ENCODE measurements at regions not wholly inside any gene's neighbourhood (a gene's known extent, or its start where the extent isn't known, plus 50 kb on each side); places are given as distances from the start of the nearest gene placed in this dataset.
"Not testable (repeated sequence)": the region's sequence is repeated elsewhere in the genome, so short reads cannot be mapped to it uniquely, and the experiment has no call there.

- DNase-seq, result no peak
Observed at GRCh38 chr2:102871707-102872106, 109.9 kb downstream of the TMEM182 start.

- no peak for DNase-seq
Observed at GRCh38 chr2:102872388-102872787, 110.6 kb downstream of the TMEM182 start.

DNA sequence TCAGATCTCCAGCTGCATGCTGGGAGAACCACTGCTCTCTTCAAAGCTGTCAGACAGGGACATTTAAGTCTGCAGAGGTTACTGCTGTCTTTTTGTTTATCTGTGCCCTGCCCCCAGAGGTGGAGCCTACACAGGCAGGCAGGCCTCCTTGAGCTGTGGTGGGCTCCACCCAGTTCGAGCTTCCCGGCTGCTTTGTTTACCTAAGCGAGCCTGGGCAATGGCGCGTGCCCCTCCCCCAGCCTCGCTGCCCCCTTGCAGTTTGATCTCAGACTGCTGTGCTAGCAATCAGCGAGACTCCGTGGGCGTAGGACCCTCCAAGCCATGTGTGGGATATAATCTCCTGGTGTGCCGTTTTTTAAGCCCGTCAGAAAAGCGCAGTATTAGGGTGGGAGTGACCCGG lies 117.7 kb downstream of the TMEM182 start:
- not testable (repeated sequence) for DNase-seq

GRCh38 chr2:102880731-102881130 lies 118.9 kb downstream of the TMEM182 start:
- no peak for DNase-seq

GRCh38 chr2:102886216-102886893 lies 124.5 kb downstream of the TMEM182 start:
- no peak for DNase-seq

GRCh38 chr2:102888514-102888913 lies 126.7 kb downstream of the TMEM182 start:
- DNase-seq, result no peak

- no peak for DNase-seq
Observed at GRCh38 chr2:102891296-102891695, 129.5 kb downstream of the TMEM182 start.

DNA sequence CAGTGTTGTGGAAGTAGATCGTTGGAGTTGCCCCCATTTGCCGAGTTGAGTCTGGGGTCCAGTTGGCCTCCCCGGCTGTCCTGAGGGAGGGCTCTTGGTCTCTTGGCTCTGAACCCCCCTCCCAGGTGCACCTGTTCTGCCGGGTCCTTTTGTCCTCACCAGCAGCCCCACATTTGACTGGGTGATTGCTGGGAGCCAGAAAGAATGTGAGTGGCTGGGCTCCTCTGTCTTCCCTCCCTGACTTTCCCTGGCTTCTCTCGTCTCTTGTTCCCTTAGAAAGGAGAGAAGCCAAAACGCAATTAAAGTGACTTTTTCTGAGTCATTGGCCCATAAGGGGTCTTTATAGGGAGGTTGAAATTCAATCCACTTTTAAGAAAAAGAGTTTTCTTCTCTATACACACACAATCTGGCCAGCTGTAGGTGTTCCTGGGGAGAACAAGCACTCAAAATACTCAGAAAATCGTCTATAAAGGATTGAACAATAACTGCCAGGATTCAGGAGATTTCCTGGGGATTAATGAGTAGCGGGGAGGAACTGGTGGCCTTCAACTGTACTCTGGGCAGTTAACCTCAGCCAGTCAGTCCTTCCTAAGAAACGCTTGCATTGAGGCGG lies 131.0 kb downstream of the TMEM182 start:
- DNase-seq, result peak; percentile 0

DNA sequence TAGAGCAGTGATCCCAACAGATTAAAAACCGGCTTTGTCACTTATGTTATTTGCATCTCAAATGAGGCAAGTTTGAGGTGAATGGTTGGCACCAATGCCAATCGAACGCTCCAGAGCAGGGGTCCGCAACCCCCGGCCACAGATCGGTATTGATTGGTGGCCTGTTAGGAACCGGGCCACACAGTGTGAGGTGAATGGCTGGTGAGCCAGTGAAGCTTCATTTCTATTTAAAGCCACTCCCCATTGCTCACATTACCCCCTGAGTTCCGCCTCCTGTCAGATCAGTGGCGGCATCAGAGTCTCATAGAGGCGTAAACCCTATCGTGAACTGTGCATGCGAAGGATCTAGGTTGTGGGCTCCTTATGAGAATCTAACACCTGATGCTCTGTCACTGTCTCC lies 132.0 kb downstream of the TMEM182 start:
- DNase-seq, result no peak

GRCh38 chr2:102895376-102895775 lies 133.5 kb downstream of the TMEM182 start:
- DNase-seq, result no peak

DNA sequence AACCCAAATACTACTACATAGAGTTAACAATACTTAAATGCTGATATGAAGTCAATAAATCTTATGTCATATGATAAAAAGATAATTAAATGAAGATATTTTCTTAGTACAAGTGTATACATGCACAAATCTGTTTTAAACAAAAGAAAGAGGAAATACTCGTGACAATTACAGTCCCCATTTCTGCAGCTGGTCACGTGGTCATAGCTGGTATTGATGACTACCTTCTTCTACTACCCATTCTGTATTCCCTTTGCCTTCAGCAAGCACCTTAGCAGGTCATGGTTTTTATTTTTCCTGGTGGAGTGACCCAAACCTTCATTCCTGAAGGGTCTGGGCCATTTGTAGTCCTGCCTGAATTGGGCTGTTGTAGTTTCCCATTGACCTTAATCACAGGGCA lies 147.4 kb downstream of the TMEM182 start:
- not testable (repeated sequence) for DNase-seq

DNA sequence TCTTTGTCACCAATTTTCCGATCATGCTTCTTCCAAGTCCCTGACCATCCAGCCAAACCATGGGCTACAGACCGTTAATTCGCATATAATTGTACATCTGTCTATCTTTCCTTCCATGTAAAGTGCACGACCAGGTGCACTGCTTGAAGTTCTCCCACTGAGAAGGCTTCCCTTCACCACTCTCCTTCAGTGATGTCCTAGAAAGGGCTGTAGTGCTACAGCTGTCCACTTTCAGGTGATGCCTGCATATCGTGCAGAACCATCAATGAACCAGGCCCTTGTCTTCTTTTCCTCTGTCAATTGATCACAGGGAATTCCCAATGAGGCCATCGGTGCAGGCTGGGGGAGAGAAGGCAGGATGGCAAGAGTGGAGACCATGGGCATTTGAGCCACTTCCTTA lies 148.9 kb downstream of the TMEM182 start:
- DNase-seq, result no peak

DNA sequence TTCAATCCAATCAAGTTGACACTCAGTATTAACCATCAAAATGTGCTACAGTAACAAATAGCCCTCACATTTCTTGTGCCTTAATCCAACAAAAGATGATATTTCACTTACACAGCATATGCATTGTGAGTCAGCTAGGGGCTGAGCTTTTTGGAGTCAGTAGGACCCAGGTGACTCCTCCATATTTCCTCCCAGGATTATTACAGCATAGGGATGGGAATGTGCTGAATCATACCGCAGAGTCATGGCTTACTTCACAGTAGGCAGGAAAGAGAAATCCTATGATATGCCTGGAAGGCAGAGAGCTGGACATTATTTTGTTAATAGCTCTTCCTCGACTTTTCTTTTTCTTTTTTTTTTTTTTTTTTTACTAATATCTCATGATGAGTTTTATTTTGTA lies 153.3 kb downstream of the TMEM182 start:
- DNase-seq, result no peak

DNA sequence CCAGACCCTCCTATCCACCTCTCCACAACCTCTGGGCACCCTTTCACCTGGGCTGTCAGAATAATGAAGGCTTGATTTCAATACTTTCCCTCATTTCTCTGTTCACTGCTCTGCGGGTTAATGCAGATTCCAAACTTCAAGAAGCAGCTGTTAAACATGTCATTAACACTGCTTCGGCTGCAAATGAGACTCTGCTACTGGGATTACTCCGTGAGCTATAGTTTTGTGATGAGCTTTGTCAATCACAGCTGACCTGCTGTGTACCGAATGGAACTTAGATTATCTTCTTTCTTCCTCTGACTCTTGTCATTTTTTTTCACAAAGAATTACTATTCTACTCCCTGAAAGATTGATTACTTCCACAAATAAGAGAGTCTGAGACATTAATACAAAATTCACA lies 160.5 kb downstream of the TMEM182 start:
- DNase-seq, result no peak

DNA sequence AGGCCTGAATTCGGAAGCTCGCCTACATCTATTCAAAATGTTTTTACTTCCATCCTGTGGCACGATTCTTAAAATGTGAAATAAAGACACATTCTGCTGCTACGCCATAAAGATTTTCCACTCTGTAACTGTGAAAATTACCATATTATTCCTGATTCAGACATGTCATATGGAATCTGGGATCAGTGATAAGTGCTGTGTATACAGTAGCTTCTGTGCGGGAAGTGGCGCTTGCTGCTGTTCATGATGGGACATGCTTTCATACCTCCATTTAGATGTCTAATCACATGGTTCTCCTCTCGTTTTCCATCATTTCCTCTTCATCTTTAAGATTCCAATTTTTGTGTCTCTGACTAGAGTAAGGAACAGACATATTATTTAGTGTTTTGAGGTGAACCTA lies 163.2 kb downstream of the TMEM182 start:
- DNase-seq, result no peak

GRCh38 chr2:102927854-102928267 lies 166.0 kb downstream of the TMEM182 start:
- DNase-seq, result no peak

DNA sequence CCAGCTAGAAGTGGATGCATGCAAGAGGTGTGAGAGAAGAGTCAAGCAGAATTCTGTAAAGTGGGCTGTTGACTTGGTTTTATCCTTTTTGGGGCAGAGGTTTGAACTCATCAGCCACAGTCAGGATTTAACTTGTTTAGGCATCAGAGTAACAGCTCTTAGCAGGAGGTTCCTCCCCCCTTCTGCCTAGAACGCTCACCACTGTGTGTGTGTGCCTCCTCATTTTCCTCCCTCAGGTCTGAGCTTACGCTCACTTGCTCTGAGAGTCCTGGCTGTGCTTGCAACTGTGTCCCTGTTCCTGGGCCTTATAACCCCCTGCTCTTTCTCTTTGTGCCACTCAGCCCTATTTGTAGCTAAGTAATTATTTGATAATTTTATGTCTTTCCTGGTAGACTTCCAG lies 167.9 kb downstream of the TMEM182 start:
- DNase-seq, result no peak

- DNase-seq, result no peak
Observed at GRCh38 chr2:102932501-102932900, 170.7 kb downstream of the TMEM182 start.

- DNase-seq, result no peak
Observed at GRCh38 chr2:102939207-102939606, 177.4 kb downstream of the TMEM182 start.

- no peak for DNase-seq
Observed at GRCh38 chr2:102940684-102941083, 178.9 kb downstream of the TMEM182 start.

DNA sequence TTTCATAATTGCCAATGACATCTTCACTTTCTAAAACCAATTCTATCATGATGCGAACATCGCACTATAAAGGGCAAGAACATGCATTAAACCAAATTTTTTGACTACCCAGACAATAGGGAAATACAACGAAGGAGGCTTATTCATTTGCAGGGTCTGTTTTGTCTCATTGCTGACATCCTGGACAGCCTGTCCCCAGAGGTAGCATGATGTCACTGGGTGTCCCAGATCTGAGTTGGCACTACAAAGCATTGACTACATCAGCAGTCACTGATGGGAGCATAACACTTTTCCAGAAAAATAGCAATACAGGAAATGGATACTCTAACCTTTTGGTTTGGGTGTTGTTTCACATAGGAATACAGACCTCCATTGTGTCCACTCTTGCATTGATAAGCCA lies 180.3 kb downstream of the TMEM182 start:
- DNase-seq, result no peak

DNA sequence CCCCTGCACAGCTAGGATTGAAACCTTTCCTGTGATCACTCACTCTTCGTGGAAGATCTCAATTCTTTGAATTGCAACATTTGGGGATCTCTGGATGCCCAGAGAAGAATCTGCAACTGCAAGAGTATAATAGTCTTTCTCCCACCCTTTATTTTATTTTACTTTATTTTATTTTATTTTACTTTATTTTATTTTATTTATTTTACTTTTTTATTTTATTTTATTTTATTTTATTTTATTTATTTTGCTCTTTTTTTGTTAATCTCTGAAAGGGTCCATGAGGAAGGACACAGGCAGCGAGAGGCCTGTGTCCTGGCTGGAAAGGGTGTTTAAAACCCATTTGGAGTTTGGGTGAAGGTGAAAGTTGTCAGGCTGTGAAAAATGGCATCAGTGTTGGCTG lies 181.4 kb downstream of the TMEM182 start:
- no peak for DNase-seq

DNA sequence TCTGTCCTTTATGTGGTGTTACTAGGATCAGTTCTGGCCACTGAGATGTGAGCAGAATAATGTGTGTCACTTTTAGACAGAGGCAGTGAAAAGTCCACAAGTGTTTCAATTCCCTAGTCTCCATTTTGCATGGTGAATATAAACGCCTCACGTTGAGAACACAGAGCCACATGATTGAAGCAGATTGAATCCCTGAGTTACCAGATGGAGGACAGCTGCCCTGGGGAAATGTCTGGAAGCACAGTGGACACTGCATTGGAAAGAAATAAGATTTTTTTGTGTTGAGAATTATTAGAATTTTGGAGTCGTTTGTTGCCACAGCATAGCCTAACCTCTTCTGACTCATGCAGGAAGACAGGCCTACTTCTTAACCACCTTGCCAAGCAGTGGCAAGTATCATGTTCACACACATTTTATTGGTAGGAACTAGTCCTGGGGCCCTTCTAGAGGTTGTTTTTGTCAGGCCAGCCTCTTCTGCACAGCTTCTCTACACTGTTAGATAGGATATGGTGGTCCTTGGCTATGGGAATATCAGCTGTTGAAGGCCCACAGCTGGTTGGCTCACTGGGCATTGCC lies 188.6 kb downstream of the TMEM182 start:
- DNase-seq, result no peak

DNA sequence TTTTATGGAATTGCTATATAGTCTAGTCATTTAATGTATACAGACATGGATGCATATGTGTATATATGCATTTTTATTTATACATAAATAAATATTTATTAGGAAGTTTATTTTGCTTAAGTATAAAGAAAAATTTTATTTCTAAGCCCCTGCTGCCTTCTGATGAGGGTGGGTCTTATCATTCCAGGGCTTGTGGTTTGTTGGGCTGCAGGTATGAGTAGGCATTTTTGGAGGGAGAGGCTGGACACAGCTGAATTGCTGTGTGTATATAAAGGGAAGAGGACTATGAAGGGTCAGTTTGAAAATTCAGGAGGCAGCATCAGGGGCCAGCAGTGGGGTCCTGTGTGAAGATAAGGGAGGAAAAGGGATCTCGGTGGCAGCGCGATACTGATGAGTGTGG lies 189.4 kb downstream of the TMEM182 start:
- DNase-seq, result no peak

- no peak for DNase-seq
Observed at GRCh38 chr2:102967451-102967850, 205.6 kb downstream of the TMEM182 start.

Measured in NCI-H69 (cell line).